ENCODE measurements at regions not wholly inside any gene's neighbourhood (a gene's known extent, or its start where the extent isn't known, plus 50 kb on each side); places are given as distances from the start of the nearest gene placed in this dataset.

GRCh38 chr6:163630991-163631390 is 216.5 kb downstream of the QKI start:
- Histone ChIP-seq H3K4me3 (no peak overlapping the region), H3K36me3 (no peaks in the 10 kb centered on the region), H3K27me3 (peaks cover 22% of the 10 kb centered on the region), H3K4me1 (no peaks in the 10 kb centered on the region), H3K9me3 (no peaks in the 10 kb centered on the region), H3K27ac (no peak overlapping the region)
- intact Hi-C loops (cut with DNase I; ENCODE audit: low total_unique reads) (no loop called here), in situ Hi-C loops (cut with MboI; ENCODE audit: low pct_ligation_motif_present in 1 of 4, low pct_unique_long_range_greater_than_20kb in 1 of 4, low sequenced_read_pairs in 3 of 4) (no loop called here)
- no peak for DNase-seq
- TF ChIP-seq POLR2A (IDR thresholded peaks at IDR 0.05) (no peak), EP300 (IDR thresholded peaks at IDR 0.05; ENCODE audit: low read depth) (no peak), CTCF (IDR thresholded peaks at IDR 0.05) (no peak), POLR2AphosphoS5 (IDR thresholded peaks at IDR 0.05) (no peak)
- 64 to 72% methylated on average over 6 to 22 of the region's 22 CpGs for WGBS, 2 donors (ENCODE audit: low coverage in 1 of 2)

- H3K9me3 ChIP-seq, result no peaks in the 10 kb centered on the region
- no peak overlapping the region for H3K27ac ChIP-seq
- H3K27me3 ChIP-seq, result peaks cover 22% of the 10 kb centered on the region
- intact Hi-C loops (cut with DNase I; ENCODE audit: low total_unique reads), result no loop called here
- no peak overlapping the region for H3K4me3 ChIP-seq
- no peaks in the 10 kb centered on the region for H3K36me3 ChIP-seq
- WGBS, 2 donors (ENCODE audit: low coverage in 1 of 2), result 67 to 68% methylated on average over 1 to 24 of the region's 34 CpGs
- in situ Hi-C loops (cut with MboI; ENCODE audit: low pct_ligation_motif_present in 1 of 4, low pct_unique_long_range_greater_than_20kb in 1 of 4, low sequenced_read_pairs in 3 of 4), result no loop called here
- no peaks in the 10 kb centered on the region for H3K4me1 ChIP-seq
- no peak for TF ChIP-seq EP300 (IDR thresholded peaks at IDR 0.05; ENCODE audit: low read depth)
- no peak for TF ChIP-seq CTCF (IDR thresholded peaks at IDR 0.05)
- no peak for TF ChIP-seq POLR2A (IDR thresholded peaks at IDR 0.05)
- no peak for TF ChIP-seq POLR2AphosphoS5 (IDR thresholded peaks at IDR 0.05)
- DNase-seq, result no peak
Measured at GRCh38 chr6:163630572-163630971, 216.1 kb downstream of the QKI start.

- in situ Hi-C loops (cut with MboI; ENCODE audit: low pct_ligation_motif_present in 1 of 4, low pct_unique_long_range_greater_than_20kb in 1 of 4, low sequenced_read_pairs in 3 of 4), result no loop called here
- intact Hi-C loops (cut with DNase I; ENCODE audit: low total_unique reads), result no loop called here
- WGBS, 2 donors (ENCODE audit: low coverage in 1 of 2), result 76 to 100% methylated on average over 4 to 16 of the region's 16 CpGs
- DNase-seq, result no peak
- TF ChIP-seq EP300 (IDR thresholded peaks at IDR 0.05; ENCODE audit: low read depth) (no peak), POLR2AphosphoS5 (IDR thresholded peaks at IDR 0.05) (no peak), CTCF (IDR thresholded peaks at IDR 0.05) (no peak)
- Histone ChIP-seq H3K9me3 (no peaks in the 10 kb centered on the region), H3K27me3 (peaks cover 22% of the 10 kb centered on the region), H3K36me3 (no peaks in the 10 kb centered on the region), H3K4me3 (no peak overlapping the region), H3K4me1 (no peaks in the 10 kb centered on the region), H3K27ac (no peak overlapping the region)
Measured at GRCh38 chr6:163630096-163630495, 215.6 kb downstream of the QKI start.

Small RNA genes lying in the stretch of these regions (small RNA-seq; reads per million reads assigned to genes)
- gene RN7SL366P, result 0 reads per million in 4 donors
